ENCODE measurements at regions not wholly inside any gene's neighbourhood (a gene's known extent, or its start where the extent isn't known, plus 50 kb on each side); places are given as distances from the start of the nearest gene placed in this dataset.

- no peak for TF ChIP-seq CTCF (IDR thresholded peaks at IDR 0.05)
- TF ChIP-seq POLR2A (IDR thresholded peaks at IDR 0.05), result no peak
- TF ChIP-seq POLR2AphosphoS5 (IDR thresholded peaks at IDR 0.05), result no peak
Measured at GRCh38 chr1:221867003-221867402, 125.1 kb upstream of the DUSP10 start.
